BJ (cell line): ENCODE measurements at regions not wholly inside any gene's neighbourhood (a gene's known extent, or its start where the extent isn't known, plus 50 kb on each side); places are given as distances from the start of the nearest gene placed in this dataset.
"Not testable (repeated sequence)": the region's sequence is repeated elsewhere in the genome, so short reads cannot be mapped to it uniquely, and the experiment has no call there.

Experiments
- CTCF ChIA-PET: fragments of 350-600 bp; formaldehyde crosslinking; extraction: SDS; loops from one replicate; lab custom pipeline; 2021; ENCODE audit warnings: antibody characterized with exemption, inconsistent platforms; lab: Yijun Ruan, JAX
- POLR2A ChIA-PET: fragments of 300-600 bp; sonication (Branson Sonifier 250); formaldehyde crosslinking; extraction: SDS; loops from one replicate; lab custom pipeline; 2021; ENCODE audit warnings: antibody characterized with exemption; lab: Charles Lee
- DNase-seq: peaks from one replicate; pipeline ENCODE4 v3.0.0-alpha.2; 2011; ENCODE audit warnings: low read depth
- H3K27me3 ChIP-seq: 2 replicates; pipeline ENCODE4 v1.6.0; 2011; ENCODE audit warnings: low read length; ENCODE audit not compliant: control insufficient read depth, insufficient read depth
- H3K36me3 ChIP-seq: 2 replicates; pipeline ENCODE4 v1.5.1; 2011; ENCODE audit warnings: low read length; ENCODE audit not compliant: control insufficient read depth, insufficient read depth
- H3K4me3 ChIP-seq: 2 replicates; pipeline ENCODE4 v1.5.1; 2011; ENCODE audit warnings: low read depth, mild to moderate bottlenecking, control low read depth, low read length
- CTCF ChIP-seq: IDR thresholded peaks from 2 replicates; pipeline ENCODE4 v1.5.1; 2011; ENCODE audit warnings: low read depth, mild to moderate bottlenecking, control low read depth, inconsistent platforms, low read length, moderate library complexity; ENCODE audit not compliant: insufficient read depth

- TF ChIP-seq CTCF = no peak
- ChIA-PET POLR2A (no interaction called here), CTCF (interaction anchor here (1.0 kb wide), 1 partner anchor 17 kb away, joined by 3 read pairs; no protein-coding TSS in a partner anchor)
- H3K4me3 ChIP-seq = no peak overlapping the region
- no peak for DNase-seq
- no peaks in the 10 kb centered on the region for H3K36me3 ChIP-seq
- 0 out of 2 replicates have a peak, but pooled peaks cover 1% of the 10 kb centered on the region for H3K27me3 ChIP-seq
These were observed 233.9 kb upstream of the RPS23 start for GRCh38 chr5:82512025-82512424.

- Histone ChIP-seq H3K27me3 (0 out of 2 replicates have a peak, but pooled peaks cover 1% of the 10 kb centered on the region), H3K4me3 (no peak overlapping the region), H3K36me3 (no peaks in the 10 kb centered on the region)
- TF ChIP-seq CTCF = no peak
- CTCF ChIA-PET = interaction anchor here (1.0 kb wide), 1 partner anchor 16 kb away, joined by 3 read pairs; no protein-coding TSS in a partner anchor
- POLR2A ChIA-PET = no interaction called here
- DNase-seq = no peak
These were observed 233.0 kb upstream of the RPS23 start for GRCh38 chr5:82511134-82511533.

GRCh38 chr5:82509762-82510161 is 231.6 kb upstream of the RPS23 start:
- DNase-seq = no peak
- Histone ChIP-seq H3K36me3 (no peaks in the 10 kb centered on the region), H3K4me3 (no peak overlapping the region), H3K27me3 (0 out of 2 replicates have a peak, but pooled peaks cover 1% of the 10 kb centered on the region)
- no peak for TF ChIP-seq CTCF
- CTCF ChIA-PET = no interaction called here
- POLR2A ChIA-PET = no interaction called here

GRCh38 chr5:82506390-82506789 is 228.2 kb upstream of the RPS23 start:
- H3K27me3 ChIP-seq, H3K36me3 ChIP-seq, H3K4me3 ChIP-seq, CTCF ChIA-PET, DNase-seq, POLR2A ChIA-PET: not testable (repeated sequence)

GRCh38 chr5:82499725-82500244 is 221.6 kb upstream of the RPS23 start:
- Histone ChIP-seq H3K4me3 (no peak overlapping the region), H3K27me3 (no peaks in the 10 kb centered on the region), H3K36me3 (no peaks in the 10 kb centered on the region)
- DNase-seq = no peak
- no peak for TF ChIP-seq CTCF
- ChIA-PET POLR2A (no interaction called here), CTCF (interaction anchor here (0.8 to 1.2 kb wide), 2 partner anchors 40 to 135 kb away, joined by 3 read pairs; no protein-coding TSS in a partner anchor)

GRCh38 chr5:82497242-82497641 is 219.1 kb upstream of the RPS23 start:
- no peak for TF ChIP-seq CTCF
- Histone ChIP-seq H3K27me3 (no peaks in the 10 kb centered on the region), H3K36me3 (no peaks in the 10 kb centered on the region), H3K4me3 (no peak overlapping the region)
- no peak for DNase-seq
- POLR2A ChIA-PET = no interaction called here
- CTCF ChIA-PET = interaction anchor here (1.0 to 1.4 kb wide), 3 partner anchors 12 to 148 kb away, joined by 3 to 4 read pairs (median 3); no protein-coding TSS in a partner anchor
